H9 (cell line): ENCODE measurements at regions not wholly inside any gene's neighbourhood (a gene's known extent, or its start where the extent isn't known, plus 50 kb on each side); places are given as distances from the start of the nearest gene placed in this dataset.

ENCODE experiments used
- DNase-seq: peaks from one replicate; pipeline ENCODE4 v3.0.0-alpha.2; 2017
- H2AFZ ChIP-seq: one replicate; pipeline ENCODE4 v1.6.1; 2013; ENCODE audit warnings: mild to moderate bottlenecking, low read length, control low read depth, moderate library complexity
- H2AK5ac ChIP-seq: 2 replicates; pipeline ENCODE4 v1.6.1; 2013; ENCODE audit warnings: low read length, control low read depth, mixed read lengths; ENCODE audit not compliant: insufficient read length
- H2BK120ac ChIP-seq: one replicate; pipeline ENCODE4 v1.6.1; 2013; ENCODE audit warnings: low read depth, mild to moderate bottlenecking, low read length, control low read depth, inconsistent platforms; ENCODE audit not compliant: poor library complexity, severe bottlenecking
- H2BK12ac ChIP-seq: 2 replicates; pipeline ENCODE4 v1.6.1; 2013; ENCODE audit warnings: low read length, control low read depth, mixed read lengths, low read depth; ENCODE audit not compliant: insufficient read length
- H2BK15ac ChIP-seq: 2 replicates; pipeline ENCODE4 v1.6.1; 2013; ENCODE audit warnings: low read depth, low read length, control low read depth
- H2BK20ac ChIP-seq: one replicate; pipeline ENCODE4 v1.6.1; 2013; ENCODE audit warnings: low read depth, mild to moderate bottlenecking, low read length, control low read depth, inconsistent platforms; ENCODE audit not compliant: poor library complexity, severe bottlenecking
- H2BK5ac ChIP-seq: 2 replicates; pipeline ENCODE4 v1.6.1; 2013; ENCODE audit warnings: low read length, control low read depth, mixed read lengths; ENCODE audit not compliant: insufficient read length
- H3K14ac ChIP-seq: 2 replicates; pipeline ENCODE4 v1.6.1; 2013; ENCODE audit warnings: low read length, control low read depth; ENCODE audit not compliant: insufficient read depth
- H3K18ac ChIP-seq: 2 replicates; pipeline ENCODE4 v1.6.1; 2013; ENCODE audit warnings: low read depth, mild to moderate bottlenecking, mixed read lengths, low read length, control low read depth; ENCODE audit not compliant: insufficient read length
- H3K23ac ChIP-seq: 2 replicates; pipeline ENCODE4 v1.6.1; 2013; ENCODE audit warnings: low read length, control low read depth, mixed read lengths, low read depth; ENCODE audit not compliant: insufficient read length
- H3K23me2 ChIP-seq: 2 replicates; pipeline ENCODE4 v1.6.1; 2013; ENCODE audit warnings: low read depth, mild to moderate bottlenecking, mixed read lengths, low read length, control low read depth; ENCODE audit not compliant: insufficient read length, poor library complexity, severe bottlenecking
- H3K27ac ChIP-seq: 2 replicates; pipeline ENCODE4 v1.5.1; 2013; ENCODE audit warnings: low read length, control low read depth, mixed read lengths, low read depth; ENCODE audit not compliant: insufficient read length
- H3K27me3 ChIP-seq: 2 replicates; pipeline ENCODE4 v1.6.1; 2013; ENCODE audit warnings: low read length, control low read depth, inconsistent platforms; ENCODE audit not compliant: insufficient read depth
- H3K4ac ChIP-seq: 2 replicates; pipeline ENCODE4 v1.6.1; 2013; ENCODE audit warnings: low read depth, mild to moderate bottlenecking, control low read depth, inconsistent platforms, low read length, moderate library complexity
- H3K4me1 ChIP-seq: 2 replicates; pipeline ENCODE4 v1.6.1; 2013; ENCODE audit warnings: low read length, control low read depth, inconsistent platforms; ENCODE audit not compliant: insufficient read depth
- H3K4me2 ChIP-seq: 2 replicates; pipeline ENCODE4 v1.6.1; 2013; ENCODE audit warnings: low read length, control low read depth, mixed read lengths; ENCODE audit not compliant: insufficient read length, insufficient read depth
- H3K56ac ChIP-seq: 2 replicates; pipeline ENCODE4 v1.6.1; 2013; ENCODE audit warnings: low read depth, mild to moderate bottlenecking, mixed read lengths, low read length, control low read depth; ENCODE audit not compliant: insufficient read length
- H3K79me1 ChIP-seq: 2 replicates; pipeline ENCODE4 v1.6.1; 2013; ENCODE audit warnings: low read depth, mild to moderate bottlenecking, moderate library complexity, low read length, control low read depth, inconsistent platforms; ENCODE audit not compliant: insufficient read depth, poor library complexity, severe bottlenecking
- H3K79me2 ChIP-seq: 2 replicates; pipeline ENCODE4 v1.6.1; 2013; ENCODE audit warnings: low read length, control low read depth, inconsistent platforms; ENCODE audit not compliant: insufficient read depth
- H3K9ac ChIP-seq: 2 replicates; pipeline ENCODE4 v1.6.1; 2013; ENCODE audit warnings: low read length, control low read depth, mixed read lengths; ENCODE audit not compliant: insufficient read length; ENCODE audit errors: extremely low read depth
- H3K9me3 ChIP-seq: one replicate; pipeline ENCODE4 v1.6.1; 2013; ENCODE audit warnings: low read depth, low read length, inconsistent platforms; ENCODE audit not compliant: control insufficient read depth
- H3T11ph ChIP-seq: one replicate; pipeline ENCODE4 v1.6.1; 2013; ENCODE audit warnings: mild to moderate bottlenecking, low read length, control low read depth, inconsistent platforms
- H4K20me1 ChIP-seq: one replicate; pipeline ENCODE4 v1.6.1; 2013; ENCODE audit not compliant: control insufficient read depth, insufficient read length, insufficient read depth
- H4K5ac ChIP-seq: 2 replicates; pipeline ENCODE4 v1.6.1; 2013; ENCODE audit warnings: low read depth, mild to moderate bottlenecking, mixed read lengths, low read length, control low read depth; ENCODE audit not compliant: insufficient read length
- H4K8ac ChIP-seq: replicated peaks from 2 replicates; pipeline ENCODE4 v1.6.1; 2013; ENCODE audit warnings: low read length, control low read depth, mixed read lengths, low read depth; ENCODE audit not compliant: insufficient read length
- H4K91ac ChIP-seq: 2 replicates; pipeline ENCODE4 v1.6.1; 2013; ENCODE audit warnings: low read depth, mild to moderate bottlenecking, moderate library complexity, mixed read lengths, low read length, control low read depth; ENCODE audit not compliant: insufficient read length
- H3K27ac Mint-ChIP-seq, 3 experiments: 2 replicates in 2 of 3; 3 replicates in 1 of 3; pipeline ENCODE4 v1.8.0; 2020 to 2021; ENCODE audit warnings: mixed read lengths in 3 of 3, mild to moderate bottlenecking in 1 of 3, moderate library complexity in 1 of 3
- H3K27me3 Mint-ChIP-seq: 2 replicates; pipeline ENCODE4 v1.8.0; 2021; ENCODE audit warnings: low read depth, mild to moderate bottlenecking, moderate library complexity, mixed read lengths
- H3K36me3 Mint-ChIP-seq, 3 experiments: 2 replicates in 2 of 3; 3 replicates in 1 of 3; pipeline ENCODE4 v1.8.0; 2020 to 2021; ENCODE audit warnings: low read depth in 3 of 3, mixed read lengths in 3 of 3; ENCODE audit not compliant: insufficient read depth in 1 of 3
- H3K4me1 Mint-ChIP-seq, 2 experiments: 2 replicates each; pipeline ENCODE4 v1.8.0; 2020; ENCODE audit warnings: mixed read lengths in 2 of 2
- H3K4me3 Mint-ChIP-seq, 2 experiments: 2 replicates in 1 of 2; 3 replicates in 1 of 2; pipeline ENCODE4 v1.8.0; 2020 to 2021; ENCODE audit warnings: mild to moderate bottlenecking in 2 of 2, mixed read lengths in 2 of 2, moderate library complexity in 1 of 2
- H3K9me3 Mint-ChIP-seq, 2 experiments: 2 replicates in 1 of 2; 3 replicates in 1 of 2; pipeline ENCODE4 v1.8.0; 2020; ENCODE audit warnings: mild to moderate bottlenecking in 2 of 2, mixed read lengths in 2 of 2, moderate library complexity in 1 of 2
- WGBS: extraction: QIAGEN DNeasy Blood & Tissue Kit; methylation state at CpG from one replicate; pipeline ENCODE4 v1.1.7; 2013; ENCODE audit warnings: missing lambda C conversion rate, low lambda C conversion rate, mixed read lengths; ENCODE audit not compliant: insufficient read length; ENCODE audit errors: extremely low coverage; 5-methylcytosine and 5-hydroxymethylcytosine counted together
- TF ChIP-seq, protein P1 (sequence below): fragments of 200-600 bp; sonication (generic); conservative IDR thresholded peaks from 3 replicates; pipeline ENCODE4 v1.8.0; 2021; ENCODE audit warnings: antibody characterized with exemption, mild to moderate bottlenecking

DNA sequence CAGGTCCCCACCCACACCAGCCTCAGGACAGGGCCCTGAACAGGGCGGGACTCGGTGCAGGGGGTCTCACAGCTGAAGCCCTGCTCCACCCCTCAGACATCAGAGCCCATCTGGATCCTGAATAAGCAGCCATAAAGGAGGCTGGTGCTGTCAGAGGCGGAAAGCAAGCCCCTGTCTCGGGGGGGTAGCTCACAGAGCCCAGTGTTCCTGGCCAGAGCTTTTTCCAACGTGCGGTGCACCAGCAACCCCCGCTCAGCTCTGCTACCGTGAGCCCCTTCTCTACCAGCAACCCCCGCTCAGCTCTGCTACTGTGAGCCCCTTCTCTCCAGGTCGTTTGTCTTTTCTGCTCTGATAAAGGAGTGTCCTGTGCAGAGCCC is 136.5 kb upstream of the SFSWAP start:
- Histone ChIP-seq H4K91ac (no peak overlapping the region), H2AFZ (no peak overlapping the region), H3K23me2 (no peaks in the 10 kb centered on the region), H2AK5ac (no peak overlapping the region), H2BK15ac (no peak overlapping the region), H3K27me3 (no peaks in the 10 kb centered on the region), H3K4me1 (no peaks in the 10 kb centered on the region), H4K5ac (no peak overlapping the region), H3K4ac (no peak overlapping the region), H3K14ac (peak overlapping the region; percentile 68; the same call in 1 of the 2 replicates), H3K4me2 (no peak overlapping the region), H3K56ac (no peak overlapping the region), H4K20me1 (no peaks in the 10 kb centered on the region), H2BK20ac (no peak overlapping the region), H3K79me1 (no peaks in the 10 kb centered on the region), H3K79me2 (no peaks in the 10 kb centered on the region), H2BK5ac (no peak overlapping the region), H2BK120ac (no peak overlapping the region), H4K8ac (no peak overlapping the region), H3K9me3 (no peaks in the 10 kb centered on the region), H3K18ac (no peak overlapping the region), H3K23ac (no peak overlapping the region), H3K9ac (no peak overlapping the region), H3T11ph (no peak overlapping the region), H3K27ac (no peak overlapping the region), H2BK12ac (no peak overlapping the region)
- no CpG with 5 or more reads among the region's 10 CpGs for WGBS
- H3K27ac Mint-ChIP-seq = no peak overlapping the region
- peaks cover 0 to 7% (median 0%) of the 10 kb centered on the region in 3 experiments; a peak in 2 of 7 replicates for H3K36me3 Mint-ChIP-seq
- H3K9me3 Mint-ChIP-seq = peaks cover 10% of the 10 kb centered on the region in 2 experiments; a peak in 4 of 5 replicates
- peaks cover 15% of the 10 kb centered on the region for H3K27me3 Mint-ChIP-seq
- peaks cover 6 to 14% of the 10 kb centered on the region in 2 experiments for H3K4me1 Mint-ChIP-seq
- no peak overlapping the region for H3K4me3 Mint-ChIP-seq
- DNase-seq = no peak
- TF ChIP-seq, protein P1, sequence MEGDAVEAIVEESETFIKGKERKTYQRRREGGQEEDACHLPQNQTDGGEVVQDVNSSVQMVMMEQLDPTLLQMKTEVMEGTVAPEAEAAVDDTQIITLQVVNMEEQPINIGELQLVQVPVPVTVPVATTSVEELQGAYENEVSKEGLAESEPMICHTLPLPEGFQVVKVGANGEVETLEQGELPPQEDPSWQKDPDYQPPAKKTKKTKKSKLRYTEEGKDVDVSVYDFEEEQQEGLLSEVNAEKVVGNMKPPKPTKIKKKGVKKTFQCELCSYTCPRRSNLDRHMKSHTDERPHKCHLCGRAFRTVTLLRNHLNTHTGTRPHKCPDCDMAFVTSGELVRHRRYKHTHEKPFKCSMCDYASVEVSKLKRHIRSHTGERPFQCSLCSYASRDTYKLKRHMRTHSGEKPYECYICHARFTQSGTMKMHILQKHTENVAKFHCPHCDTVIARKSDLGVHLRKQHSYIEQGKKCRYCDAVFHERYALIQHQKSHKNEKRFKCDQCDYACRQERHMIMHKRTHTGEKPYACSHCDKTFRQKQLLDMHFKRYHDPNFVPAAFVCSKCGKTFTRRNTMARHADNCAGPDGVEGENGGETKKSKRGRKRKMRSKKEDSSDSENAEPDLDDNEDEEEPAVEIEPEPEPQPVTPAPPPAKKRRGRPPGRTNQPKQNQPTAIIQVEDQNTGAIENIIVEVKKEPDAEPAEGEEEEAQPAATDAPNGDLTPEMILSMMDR = no peak
